NCI-H2029 treated with DMSO at 0.1 percent for 48 hours (cell line): ENCODE measurements at regions not wholly inside any gene's neighbourhood (a gene's known extent, or its start where the extent isn't known, plus 50 kb on each side); places are given as distances from the start of the nearest gene placed in this dataset.
A peak's percentile ranks its signal among the peaks of the same experiment; 100 is the strongest.

ENCODE experiments used
- DNase-seq: peaks from one replicate; lab custom pipeline; 2025; lab: John Stamatoyannopoulos, UW

- DNase-seq = no peak
Measured at GRCh38 chr17:53166731-53167130, 656.0 kb upstream of the KIF2B start.

GRCh38 chr17:53150101-53150698 is 672.5 kb upstream of the KIF2B start:
- DNase-seq = peak; percentile 11

- no peak for DNase-seq
Measured at GRCh38 chr17:53149316-53149715, 673.4 kb upstream of the KIF2B start.

GRCh38 chr17:53148058-53148457 is 674.7 kb upstream of the KIF2B start:
- DNase-seq = no peak

- no peak for DNase-seq
Measured at GRCh38 chr17:53142890-53143289, 679.8 kb upstream of the KIF2B start.

GRCh38 chr17:53141731-53142130 is 681.0 kb upstream of the KIF2B start:
- DNase-seq = no peak

- no peak for DNase-seq
Measured at GRCh38 chr17:53141280-53141679, 681.4 kb upstream of the KIF2B start.

- no peak for DNase-seq
Measured at GRCh38 chr17:53137869-53138268, 684.9 kb upstream of the KIF2B start.

GRCh38 chr17:53135969-53136368 is 686.8 kb upstream of the KIF2B start:
- DNase-seq = no peak

- no peak for DNase-seq
Measured at GRCh38 chr17:53134548-53134947, 688.2 kb upstream of the KIF2B start.

GRCh38 chr17:53133876-53134275 is 688.9 kb upstream of the KIF2B start:
- no peak for DNase-seq

GRCh38 chr17:53129863-53130262 is 692.9 kb upstream of the KIF2B start:
- no peak for DNase-seq

- DNase-seq = no peak
Measured at GRCh38 chr17:53127331-53127730, 695.4 kb upstream of the KIF2B start.

- no peak for DNase-seq
Measured at GRCh38 chr17:53122966-53123365, 699.8 kb upstream of the KIF2B start.

- no peak for DNase-seq
Measured at GRCh38 chr17:53119773-53120172, 703.0 kb upstream of the KIF2B start.

- no peak for DNase-seq
Measured at GRCh38 chr17:53118948-53119347, 703.8 kb upstream of the KIF2B start.

GRCh38 chr17:53106886-53107285 is 715.8 kb upstream of the KIF2B start:
- no peak for DNase-seq

- no peak for DNase-seq
Measured at GRCh38 chr17:53101706-53102105, 721.0 kb upstream of the KIF2B start.

GRCh38 chr17:53100126-53100525 is 722.6 kb upstream of the KIF2B start:
- DNase-seq = no peak

- no peak for DNase-seq
Measured at GRCh38 chr17:53093391-53093790, 729.3 kb upstream of the KIF2B start.

GRCh38 chr17:53092072-53092471 is 730.7 kb upstream of the KIF2B start:
- no peak for DNase-seq

- no peak for DNase-seq
Measured at GRCh38 chr17:53090770-53091169, 732.0 kb upstream of the KIF2B start.

- no peak for DNase-seq
Measured at GRCh38 chr17:53088481-53088880, 734.2 kb upstream of the KIF2B start.

- DNase-seq = no peak
Measured at GRCh38 chr17:53061446-53061845, 761.3 kb upstream of the KIF2B start.

GRCh38 chr17:53058031-53058430 is 764.7 kb upstream of the KIF2B start:
- no peak for DNase-seq
